Glutamatergic neuron (in vitro differentiated cells): ENCODE measurements at regions not wholly inside any gene's neighbourhood (a gene's known extent, or its start where the extent isn't known, plus 50 kb on each side); places are given as distances from the start of the nearest gene placed in this dataset.

ENCODE experiments used
- DNase-seq: peaks from one replicate; pipeline ENCODE4 v3.0.0; 2022
- H3K27ac Mint-ChIP-seq: one replicate; pipeline ENCODE4 v1.8.0; 2020; ENCODE audit warnings: mild to moderate bottlenecking, mixed read lengths, inconsistent platforms; ENCODE audit not compliant: unreplicated experiment
- H3K27me3 Mint-ChIP-seq: one replicate; pipeline ENCODE4 v1.8.0; 2020; ENCODE audit warnings: mild to moderate bottlenecking, moderate library complexity, mixed read lengths, inconsistent platforms; ENCODE audit not compliant: unreplicated experiment
- H3K36me3 Mint-ChIP-seq: one replicate; pipeline ENCODE4 v1.8.0; 2020; ENCODE audit warnings: mild to moderate bottlenecking, mixed read lengths, inconsistent platforms; ENCODE audit not compliant: unreplicated experiment
- H3K4me1 Mint-ChIP-seq: one replicate; pipeline ENCODE4 v1.8.0; 2020; ENCODE audit warnings: mild to moderate bottlenecking, low read depth, mixed read lengths, inconsistent platforms; ENCODE audit not compliant: unreplicated experiment
- H3K4me3 Mint-ChIP-seq: one replicate; pipeline ENCODE4 v1.8.0; 2020; ENCODE audit warnings: mild to moderate bottlenecking, mixed read lengths, inconsistent platforms; ENCODE audit not compliant: unreplicated experiment
- H3K9me3 Mint-ChIP-seq: one replicate; pipeline ENCODE4 v1.8.0; 2020; ENCODE audit warnings: mild to moderate bottlenecking, moderate library complexity, mixed read lengths, inconsistent platforms; ENCODE audit not compliant: unreplicated experiment
- CTCF ChIP-seq: fragments of 200-600 bp; sonication (generic); IDR thresholded peaks from one replicate; pipeline ENCODE4 v1.5.0; 2021; ENCODE audit not compliant: partially characterized antibody, unreplicated experiment

DNA sequence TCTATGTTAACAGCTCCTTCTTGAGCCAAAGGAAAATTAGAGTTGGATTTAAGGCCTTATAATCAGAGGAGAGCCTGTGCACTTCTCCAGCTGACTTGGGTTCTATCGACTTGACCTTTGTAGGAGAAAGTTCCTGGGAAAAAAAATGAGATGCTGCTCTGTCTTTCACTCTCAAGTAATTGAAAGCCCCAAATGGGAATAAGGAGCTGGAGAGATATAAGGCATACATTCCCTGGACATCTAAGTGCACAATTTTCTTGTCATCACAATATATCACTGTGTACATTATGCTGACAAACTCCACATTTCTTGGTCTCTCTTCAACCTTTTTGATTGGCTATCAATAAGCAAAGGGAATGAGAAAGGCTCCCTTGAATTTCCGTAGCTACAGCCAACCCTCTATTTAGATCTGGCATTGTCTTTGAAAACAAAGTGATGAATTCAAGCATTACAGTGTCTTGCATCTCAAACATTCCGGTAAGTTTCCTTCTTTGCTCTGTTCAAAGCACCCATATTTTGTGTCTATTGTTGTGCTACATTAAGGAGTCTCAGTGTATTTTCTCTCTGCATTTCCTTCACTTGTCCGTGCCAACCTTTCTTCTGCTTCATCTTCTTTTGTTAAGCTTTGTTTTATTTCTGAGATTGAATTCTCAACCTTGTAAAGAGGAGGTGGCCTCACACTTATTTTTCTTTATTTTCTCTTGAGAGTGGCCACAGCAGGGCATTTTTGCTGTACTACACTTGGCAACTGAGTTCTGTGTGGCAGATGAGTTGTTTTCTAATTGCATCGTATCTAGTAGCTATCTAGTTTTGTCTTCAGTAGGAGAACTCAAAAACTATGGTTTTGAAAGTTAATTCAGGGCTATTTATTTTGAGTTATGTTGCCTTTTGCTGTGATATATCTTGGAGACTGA lies 450.3 kb upstream of the MAN1A1 start:
- Mint-ChIP-seq H3K27me3 (no peaks in the 10 kb centered on the region), H3K4me3 (no peak overlapping the region), H3K27ac (no peak overlapping the region), H3K4me1 (no peaks in the 10 kb centered on the region), H3K36me3 (no peaks in the 10 kb centered on the region), H3K9me3 (no peaks in the 10 kb centered on the region)
- TF ChIP-seq CTCF: no peak
- DNase-seq: no peak

DNA sequence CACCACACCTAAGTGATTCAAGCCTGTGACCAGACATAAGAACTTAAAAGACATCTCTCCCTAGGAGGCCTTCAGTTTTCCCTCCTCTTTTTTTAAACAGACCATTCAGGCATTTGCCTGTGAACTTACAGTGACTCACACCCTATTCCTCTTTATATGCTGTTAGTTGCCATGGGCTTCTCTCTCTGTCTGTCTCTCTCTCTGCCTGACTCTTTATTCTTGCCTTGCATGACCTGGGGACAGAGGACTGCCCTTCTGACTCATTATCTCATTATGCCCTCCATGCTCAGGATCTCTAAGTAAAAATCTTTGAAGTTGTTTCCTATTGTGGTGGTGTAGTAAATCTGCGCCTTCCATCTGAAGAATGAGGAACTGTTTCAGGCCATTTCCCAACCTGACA lies 442.2 kb upstream of the MAN1A1 start:
- no peak overlapping the region for H3K4me3 Mint-ChIP-seq
- no peaks in the 10 kb centered on the region for H3K27me3 Mint-ChIP-seq
- no peak overlapping the region for H3K27ac Mint-ChIP-seq
- no peaks in the 10 kb centered on the region for H3K9me3 Mint-ChIP-seq
- H3K4me1 Mint-ChIP-seq: no peaks in the 10 kb centered on the region
- no peak for DNase-seq
- TF ChIP-seq CTCF: no peak
- no peaks in the 10 kb centered on the region for H3K36me3 Mint-ChIP-seq

GRCh38 chr6:119781365-119781764 lies 431.8 kb upstream of the MAN1A1 start:
- H3K27ac Mint-ChIP-seq: no peak overlapping the region
- no peak overlapping the region for H3K4me3 Mint-ChIP-seq
- peaks cover 2% of the 10 kb centered on the region for H3K27me3 Mint-ChIP-seq
- no peak for DNase-seq
- H3K4me1 Mint-ChIP-seq: no peaks in the 10 kb centered on the region
- no peak for TF ChIP-seq CTCF
- H3K36me3 Mint-ChIP-seq: no peaks in the 10 kb centered on the region
- no peaks in the 10 kb centered on the region for H3K9me3 Mint-ChIP-seq

DNA sequence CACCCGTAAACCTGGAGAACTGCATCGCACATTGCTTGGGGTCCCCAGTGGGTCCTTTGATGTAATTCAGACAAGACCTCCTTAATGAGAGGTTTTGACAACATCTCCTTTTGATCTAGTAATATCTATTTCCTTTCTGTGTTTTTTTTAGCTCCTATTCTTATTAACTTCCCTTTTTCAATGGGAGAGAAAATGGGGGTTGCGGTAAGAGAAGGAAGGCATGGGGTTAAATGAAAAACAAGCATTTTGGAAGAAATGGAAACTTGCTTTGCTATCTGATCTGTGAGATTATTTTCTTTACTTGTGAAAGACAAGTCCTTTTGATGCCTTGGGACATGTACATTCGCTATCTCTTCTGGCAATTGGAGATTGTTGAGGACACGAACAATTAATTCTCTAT lies 418.6 kb upstream of the MAN1A1 start:
- no peak overlapping the region for H3K27ac Mint-ChIP-seq

More for the DNA sequence above, 418.6 kb upstream of the MAN1A1 start:
- H3K27me3 Mint-ChIP-seq: no peaks in the 10 kb centered on the region
- no peak overlapping the region for H3K4me3 Mint-ChIP-seq
- no peak for TF ChIP-seq CTCF
- H3K4me1 Mint-ChIP-seq: no peaks in the 10 kb centered on the region
- DNase-seq: no peak
- peaks cover 2% of the 10 kb centered on the region for H3K9me3 Mint-ChIP-seq
- H3K36me3 Mint-ChIP-seq: no peaks in the 10 kb centered on the region
